ENCODE measurements at regions not wholly inside any gene's neighbourhood (a gene's known extent, or its start where the extent isn't known, plus 50 kb on each side); places are given as distances from the start of the nearest gene placed in this dataset.

- TF ChIP-seq CTCF (IDR thresholded peaks at IDR 0.05) (no peak), POLR2AphosphoS5 (IDR thresholded peaks at IDR 0.05) (no peak), POLR2A (IDR thresholded peaks at IDR 0.05) (no peak)
These were observed 477.4 kb downstream of the VRK1 start for GRCh38 chr14:97274626-97275025.

Measured in prostate gland (tissue), 2 donors.